ENCODE measurements at regions not wholly inside any gene's neighbourhood (a gene's known extent, or its start where the extent isn't known, plus 50 kb on each side); places are given as distances from the start of the nearest gene placed in this dataset.

- Mint-ChIP-seq H3K4me1 (peaks cover 2% of the 10 kb centered on the region), H3K27me3 (peaks cover 24% of the 10 kb centered on the region), H3K9me3 (no peaks in the 10 kb centered on the region), H3K4me3 (no peak overlapping the region), H3K36me3 (ENCODE audit: low read depth) (no peaks in the 10 kb centered on the region), H3K27ac (no peak overlapping the region)
- intact Hi-C loops (cut with micrococcal nuclease), result no loop called here
- ATAC-seq (ENCODE audit: low read depth) (no peak), DNase-seq (no peak)
- ChIA-PET POLR2A (interaction anchor here (0.8 kb wide), 1 partner anchor 18 kb away, joined by 4 read pairs; no protein-coding TSS in a partner anchor), CTCF (interaction anchor here (6.5 kb wide), 1 partner anchor 311 kb away, joined by 112 read pairs; no protein-coding TSS in a partner anchor)
- TF ChIP-seq CTCF (IDR thresholded peaks at IDR 0.05), result no peak
These were observed 341.5 kb upstream of the NPVF start for GRCh38 chr7:25569765-25570164.

DNA sequence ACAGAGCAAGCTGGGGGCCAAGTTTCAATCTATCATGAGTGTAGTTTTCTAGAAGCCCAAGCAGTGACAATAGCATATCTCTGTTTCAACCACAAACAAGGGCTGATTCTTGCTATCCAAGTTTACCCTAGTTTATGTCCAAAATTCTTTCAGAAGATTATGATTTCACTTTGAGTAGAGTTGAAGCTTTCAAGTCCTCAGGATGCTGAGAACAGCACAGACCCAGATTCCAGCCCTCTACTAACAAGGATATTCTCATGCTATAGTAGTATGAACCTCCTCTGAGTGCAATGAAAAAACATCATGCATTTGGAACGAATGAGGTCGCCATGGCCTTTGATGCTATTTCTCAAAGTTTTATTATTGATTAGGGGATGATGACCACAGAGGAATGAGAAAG lies 344.1 kb upstream of the NPVF start:
- ATAC-seq (ENCODE audit: low read depth) (no peak), DNase-seq (no peak)
- POLR2A ChIA-PET, result no interaction called here
- Mint-ChIP-seq H3K27me3 (peaks cover 22% of the 10 kb centered on the region), H3K4me3 (no peak overlapping the region), H3K36me3 (ENCODE audit: low read depth) (no peaks in the 10 kb centered on the region), H3K4me1 (no peaks in the 10 kb centered on the region), H3K9me3 (no peaks in the 10 kb centered on the region), H3K27ac (no peak overlapping the region)
- intact Hi-C loops (cut with micrococcal nuclease), result no loop called here
- TF ChIP-seq CTCF (IDR thresholded peaks at IDR 0.05), result no peak
- CTCF ChIA-PET, result interaction anchor here (1.8 kb wide), 1 partner anchor 314 kb away, joined by 4 read pairs; no protein-coding TSS in a partner anchor

- H3K36me3 Mint-ChIP-seq (ENCODE audit: low read depth), result no peaks in the 10 kb centered on the region
- CTCF ChIA-PET, result interaction anchor here (0.9 to 1.0 kb wide), 4 partner anchors 9 to 315 kb away, joined by 3 to 4 read pairs (median 4); no protein-coding TSS in a partner anchor
- ATAC-seq (ENCODE audit: low read depth), result no peak
- intact Hi-C loops (cut with micrococcal nuclease), result no loop called here
- TF ChIP-seq CTCF (IDR thresholded peaks at IDR 0.05), result no peak
- POLR2A ChIA-PET, result no interaction called here
- no peak overlapping the region for H3K27ac Mint-ChIP-seq
- H3K4me3 Mint-ChIP-seq, result no peak overlapping the region
- no peaks in the 10 kb centered on the region for H3K4me1 Mint-ChIP-seq
- no peak for DNase-seq
- H3K9me3 Mint-ChIP-seq, result no peaks in the 10 kb centered on the region
- peaks cover 28% of the 10 kb centered on the region for H3K27me3 Mint-ChIP-seq
These were observed 346.5 kb upstream of the NPVF start for GRCh38 chr7:25574828-25575227.

- intact Hi-C loops (cut with micrococcal nuclease), result no loop called here
- Mint-ChIP-seq H3K9me3 (no peaks in the 10 kb centered on the region), H3K4me1 (no peaks in the 10 kb centered on the region), H3K36me3 (ENCODE audit: low read depth) (no peaks in the 10 kb centered on the region), H3K4me3 (no peak overlapping the region), H3K27ac (no peak overlapping the region), H3K27me3 (peaks cover 32% of the 10 kb centered on the region)
- ChIA-PET POLR2A (no interaction called here), CTCF (interaction anchor here (1.0 kb wide), 3 partner anchors 9 to 315 kb away, joined by 3 to 4 read pairs (median 3); no protein-coding TSS in a partner anchor)
- TF ChIP-seq CTCF (IDR thresholded peaks at IDR 0.05), result no peak
- DNase-seq (no peak), ATAC-seq (ENCODE audit: low read depth) (no peak)
These were observed 347.3 kb upstream of the NPVF start for GRCh38 chr7:25575634-25576033.

DNA sequence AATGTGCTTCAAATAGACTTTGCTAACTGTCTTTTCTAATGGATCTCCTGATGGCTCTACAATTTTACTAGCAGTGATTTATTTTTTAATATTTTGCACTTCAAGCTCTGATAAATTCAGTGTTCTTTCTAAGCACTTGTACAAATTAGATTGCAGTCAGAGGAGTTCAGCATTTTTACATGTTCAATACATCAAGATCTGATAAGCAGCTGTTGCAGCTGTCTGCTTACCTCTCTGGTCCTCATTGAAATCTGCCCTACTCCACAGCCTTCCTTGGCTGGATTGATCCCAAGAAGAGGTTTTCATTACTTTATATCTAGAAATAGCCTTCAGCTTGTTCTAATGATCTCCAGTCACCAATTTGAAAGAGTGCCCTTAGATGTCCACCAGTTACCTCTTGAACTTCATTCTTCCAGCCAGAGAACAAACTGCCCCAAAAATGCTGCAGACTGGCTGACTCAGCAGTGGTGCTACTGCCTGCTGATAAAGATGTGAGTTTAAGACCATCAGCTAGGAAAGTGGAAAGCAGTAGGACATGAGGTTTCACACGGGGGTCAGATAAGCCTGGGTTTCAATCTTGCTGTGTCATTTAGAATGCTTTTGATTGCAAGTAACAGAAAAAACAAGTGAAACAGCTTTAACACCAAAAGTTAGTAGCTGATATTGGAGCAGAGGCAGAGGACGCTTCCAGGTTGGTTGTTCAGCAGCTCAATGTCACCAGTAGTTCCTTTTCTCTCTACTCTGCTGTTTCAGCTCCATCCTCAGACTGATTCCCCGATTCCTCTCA lies 350.9 kb upstream of the NPVF start:
- ChIA-PET POLR2A (no interaction called here), CTCF (interaction anchor here (0.8 to 1.2 kb wide), 2 partner anchors 11 to 13 kb away, joined by 3 read pairs; no protein-coding TSS in a partner anchor)
- no peak for DNase-seq
- H3K9me3 Mint-ChIP-seq, result no peaks in the 10 kb centered on the region
- ATAC-seq (ENCODE audit: low read depth), result no peak
- H3K4me3 Mint-ChIP-seq, result no peak overlapping the region
- no peak for TF ChIP-seq CTCF (IDR thresholded peaks at IDR 0.05)
- peaks cover 18% of the 10 kb centered on the region for H3K27me3 Mint-ChIP-seq
- no peaks in the 10 kb centered on the region for H3K4me1 Mint-ChIP-seq
- H3K27ac Mint-ChIP-seq, result no peak overlapping the region
- intact Hi-C loops (cut with micrococcal nuclease), result no loop called here
- H3K36me3 Mint-ChIP-seq (ENCODE audit: low read depth), result no peaks in the 10 kb centered on the region
